ENCODE measurements at regions not wholly inside any gene's neighbourhood (a gene's known extent, or its start where the extent isn't known, plus 50 kb on each side); places are given as distances from the start of the nearest gene placed in this dataset.

DNA sequence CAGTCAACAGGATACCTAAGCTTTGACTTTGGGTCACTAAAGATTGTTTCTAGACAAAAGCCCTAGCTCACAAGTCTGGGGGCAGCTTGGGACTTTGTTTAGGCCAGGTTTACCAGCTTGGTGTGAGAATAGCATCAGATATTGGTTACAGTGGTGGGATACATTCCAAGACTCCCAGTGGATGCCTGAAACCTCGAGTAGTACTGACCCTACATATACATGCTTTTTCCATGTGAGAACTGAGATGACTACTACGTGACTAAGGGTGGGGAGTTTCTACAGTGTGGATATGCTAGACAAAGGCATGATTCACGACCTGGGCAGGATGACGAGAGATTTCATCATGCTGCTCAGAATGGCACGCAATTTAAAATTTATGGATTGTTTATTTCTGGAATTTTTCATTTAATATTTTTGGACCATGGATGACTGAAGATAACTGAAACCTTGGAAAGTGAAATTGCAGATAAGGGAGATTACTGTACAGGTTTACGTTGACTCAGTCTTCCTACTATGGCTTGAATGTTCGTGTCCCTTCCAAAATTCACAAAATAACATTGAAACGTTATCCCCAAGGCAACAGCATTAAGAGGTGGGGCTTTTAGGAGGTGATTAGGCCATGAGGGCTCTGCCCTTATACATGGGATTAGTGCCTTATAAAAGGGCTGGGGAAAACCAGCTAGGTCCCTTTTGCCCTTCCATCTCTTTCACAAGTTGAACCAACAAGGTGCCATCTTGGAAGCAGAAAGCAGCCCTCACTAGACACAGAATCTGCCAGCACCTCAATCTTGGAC, 50.2 kb upstream of the CTAGE1 start:
- DNase-seq, result no peak

DNA sequence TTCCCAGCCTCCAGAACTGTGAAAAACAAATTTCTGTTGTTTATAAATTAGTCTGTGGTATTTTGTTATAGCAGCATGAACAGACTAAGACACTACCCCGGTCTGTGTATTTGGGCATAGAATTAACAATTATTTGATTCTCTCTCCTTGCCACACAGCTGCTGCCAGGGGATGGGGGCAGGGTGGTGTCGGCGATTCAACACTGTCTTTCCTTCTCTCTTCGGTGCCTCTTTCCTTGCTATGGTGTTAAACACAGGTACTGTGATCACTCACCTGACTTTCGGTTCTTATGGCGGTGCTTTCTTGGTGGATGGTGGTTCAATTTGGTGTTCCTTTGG, 50.8 kb upstream of the CTAGE1 start:
- no peak for DNase-seq

DNA sequence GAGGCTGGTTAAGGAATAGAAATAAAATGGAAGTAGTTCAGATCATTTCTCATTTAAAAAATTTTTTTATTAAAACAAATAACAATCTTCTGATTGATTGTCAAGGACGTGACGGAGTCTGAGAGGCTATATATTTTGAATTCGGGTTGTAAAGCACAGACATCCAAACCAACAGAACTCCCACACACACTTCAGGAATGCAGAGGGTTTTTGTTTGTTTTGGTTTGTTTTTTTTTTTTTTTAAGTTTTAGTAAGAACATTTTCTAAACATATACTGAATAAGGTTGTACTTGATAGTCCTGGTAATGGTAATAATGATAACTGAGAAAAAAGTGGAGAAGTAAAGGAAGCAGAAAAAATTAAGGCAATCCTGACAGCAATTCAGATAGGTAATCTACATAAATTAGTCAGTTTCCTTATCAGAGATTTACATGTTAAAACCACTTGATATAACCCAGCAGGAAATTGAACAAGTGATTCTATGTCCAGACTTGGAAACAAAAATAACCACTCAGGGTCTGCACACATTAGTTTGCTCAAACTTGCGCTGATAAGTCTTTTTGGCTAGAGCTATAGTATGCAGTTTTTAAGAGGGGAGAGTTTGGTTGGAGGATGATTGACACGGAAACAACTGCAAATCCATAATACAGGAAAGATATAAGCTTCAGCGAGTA, 51.5 kb upstream of the CTAGE1 start:
- no peak for DNase-seq

DNA sequence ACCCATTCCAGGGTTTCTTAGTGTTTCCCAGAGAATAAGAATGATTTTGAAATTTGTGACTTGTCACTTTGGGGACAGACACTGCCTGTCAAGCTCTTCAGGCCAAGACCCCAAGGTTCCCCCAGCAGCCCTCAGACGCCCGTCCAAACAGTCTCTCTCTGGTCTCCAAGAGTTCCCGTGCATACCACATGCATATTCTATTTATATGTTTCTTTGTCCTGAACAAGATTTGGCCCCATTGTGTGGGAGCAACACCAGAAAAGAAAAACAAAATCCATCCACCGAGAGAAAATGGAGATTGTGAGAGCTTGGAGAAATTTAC, 52.2 kb upstream of the CTAGE1 start:
- DNase-seq, result no peak

DNA sequence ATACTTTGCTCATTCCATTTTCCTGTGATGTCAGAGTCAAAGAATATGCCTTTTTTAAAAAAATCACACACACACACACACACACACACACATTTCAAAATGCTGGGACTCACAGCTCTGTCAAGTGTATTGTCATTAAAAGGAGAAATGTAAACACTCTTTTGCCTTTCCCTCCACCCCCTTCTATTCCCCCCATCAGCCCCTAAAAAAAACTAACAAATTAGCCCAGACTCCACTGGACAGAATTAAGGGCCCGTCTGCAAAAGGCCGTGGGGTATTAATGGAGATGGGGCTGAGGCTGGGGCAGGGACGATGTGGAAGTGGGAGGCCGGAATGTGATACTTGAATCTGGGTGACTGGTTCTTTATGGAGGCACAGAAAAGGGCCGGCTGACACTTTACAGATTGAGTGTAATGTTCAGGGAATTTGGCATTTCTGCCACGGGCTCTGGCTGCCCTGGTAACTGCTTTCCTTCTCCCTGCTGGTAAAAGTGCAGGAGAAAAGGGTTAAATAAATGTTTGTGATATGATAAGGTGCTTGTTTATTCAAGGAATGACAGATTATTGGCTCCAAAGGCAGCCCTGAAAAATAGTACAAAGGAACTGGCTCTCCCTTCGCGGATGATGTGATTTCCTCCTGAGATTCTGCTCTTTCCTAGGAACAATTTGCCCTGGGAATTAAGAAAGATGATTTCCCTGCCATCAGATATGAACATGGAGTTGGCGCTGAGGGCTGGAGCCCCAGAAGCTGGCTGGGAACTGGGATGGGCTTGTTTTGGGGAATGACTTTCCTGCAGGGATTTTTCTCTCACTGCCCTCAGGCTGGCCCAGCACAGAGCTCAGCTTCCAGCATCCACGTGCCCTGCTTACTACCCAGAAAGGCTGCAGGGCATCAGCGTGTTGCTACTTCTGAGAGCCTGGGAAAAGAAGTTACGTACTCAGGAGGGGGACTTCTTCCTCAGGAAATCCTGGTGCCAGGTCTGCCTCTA, 52.8 kb upstream of the CTAGE1 start:
- no peak for DNase-seq

DNA sequence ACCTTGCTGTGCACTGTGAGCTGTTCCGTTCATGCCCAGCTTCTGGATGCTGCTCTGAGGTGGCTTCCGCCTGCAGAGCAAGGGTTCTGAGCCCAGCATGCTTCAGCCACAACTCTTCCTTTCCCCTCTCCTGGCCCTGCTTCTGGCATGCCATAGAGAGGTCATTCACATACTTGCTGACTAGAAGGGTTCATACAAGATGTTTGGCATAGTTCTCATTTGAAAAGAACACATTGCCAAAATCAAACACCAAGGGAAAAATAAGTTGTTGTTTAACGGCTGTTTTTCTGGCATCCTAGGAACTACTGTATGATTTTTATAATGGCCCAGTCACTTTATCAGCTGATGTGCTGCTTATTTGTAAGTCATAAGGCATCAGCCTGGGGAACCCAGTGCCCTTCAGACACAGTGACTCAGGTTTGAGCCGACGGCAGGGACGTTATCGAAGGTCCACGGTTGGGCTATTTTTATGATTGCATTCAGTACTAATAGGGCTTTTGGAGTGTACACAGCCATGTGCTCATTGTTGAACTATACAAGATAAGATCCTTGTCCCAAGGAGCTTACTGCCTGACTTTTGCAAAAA, 53.9 kb upstream of the CTAGE1 start:
- no peak for DNase-seq

DNA sequence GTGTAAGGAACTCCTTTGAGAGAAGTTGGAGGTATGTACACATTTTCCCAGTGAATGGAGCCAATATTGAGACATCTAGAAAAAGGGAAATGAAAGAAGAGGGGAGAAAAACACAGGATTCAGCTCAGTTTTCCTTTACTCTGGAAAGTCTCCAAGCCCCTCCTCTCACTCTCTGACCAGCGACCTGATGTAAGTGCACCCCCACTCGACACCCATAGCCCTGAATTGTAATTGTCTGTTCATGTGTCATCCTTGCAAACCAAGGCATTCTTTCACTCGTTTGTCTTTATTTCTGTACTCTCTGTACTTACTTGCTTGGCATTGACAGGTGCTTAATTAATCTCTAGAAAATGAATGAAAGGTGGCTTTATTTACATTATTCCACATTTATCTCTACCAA, 55.7 kb upstream of the CTAGE1 start:
- DNase-seq, result no peak

DNA sequence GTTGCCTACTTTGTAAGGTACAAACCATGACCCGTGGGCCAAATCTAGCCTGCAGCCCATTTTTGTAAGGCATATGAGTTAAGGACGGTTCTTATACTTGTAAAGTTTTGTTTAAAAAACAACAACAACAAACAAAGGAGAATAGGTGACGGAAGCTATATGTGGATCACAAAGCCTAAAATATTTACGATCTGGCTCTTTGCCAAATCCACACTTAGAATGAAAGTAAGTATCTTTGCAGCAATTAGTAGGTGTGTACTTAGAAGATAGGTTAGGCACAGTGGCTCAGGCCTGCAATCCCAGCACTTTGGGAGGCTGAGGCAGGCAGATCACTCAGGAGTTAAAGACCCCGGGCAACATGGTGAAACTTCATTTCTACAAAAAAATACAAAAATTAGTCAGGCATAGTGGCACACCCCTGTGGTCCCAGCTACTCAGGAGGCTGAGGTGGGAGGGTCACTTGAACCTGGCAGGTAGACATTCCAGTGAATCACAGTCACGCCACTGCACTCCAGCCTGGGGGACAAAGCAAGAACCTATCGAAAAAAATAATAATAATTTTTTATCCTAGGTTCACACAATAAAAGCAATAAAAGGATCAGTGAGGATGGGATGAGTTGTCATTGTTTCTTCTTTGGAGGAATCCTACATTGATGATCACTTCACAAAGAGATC, 57.8 kb upstream of the CTAGE1 start:
- DNase-seq, result no peak

DNA sequence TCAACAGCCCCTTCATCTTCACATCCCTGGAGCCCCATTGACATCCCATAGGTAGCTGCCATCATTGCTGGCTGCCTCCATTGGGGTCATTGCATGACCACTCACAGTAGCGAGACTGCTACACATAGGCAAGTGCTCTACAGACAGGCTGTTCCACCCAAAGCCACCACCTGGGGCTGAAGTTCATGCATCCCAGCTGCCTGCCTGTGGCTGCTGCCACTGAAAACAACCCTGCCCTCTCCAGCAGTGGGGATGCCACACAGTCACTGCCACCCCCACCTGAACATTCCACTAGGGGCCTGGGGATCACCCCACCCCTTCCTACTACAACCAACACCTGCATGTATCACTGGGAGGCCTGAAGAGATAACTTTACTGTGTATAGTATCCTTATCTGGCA, 59.5 kb upstream of the CTAGE1 start:
- no peak for DNase-seq

DNA sequence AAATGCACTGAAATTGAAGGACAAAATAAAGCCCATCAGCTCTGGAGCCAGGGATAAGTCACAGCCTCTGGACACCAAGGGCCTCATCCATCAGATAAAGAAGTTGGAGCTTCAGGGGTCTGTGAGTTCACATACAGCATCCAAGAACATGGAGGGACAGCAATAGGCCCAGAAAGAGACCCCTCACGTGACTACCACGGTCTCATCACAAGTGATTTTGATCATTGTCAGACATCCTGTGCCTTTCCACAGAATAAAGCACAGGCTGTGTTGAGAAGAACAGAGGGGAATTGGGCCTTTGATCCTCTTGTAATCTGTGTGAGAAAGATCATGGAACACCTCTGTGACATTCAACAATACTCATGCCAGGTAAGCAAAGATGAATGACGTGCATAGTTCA, 65.2 kb upstream of the CTAGE1 start:
- DNase-seq, result no peak

DNA sequence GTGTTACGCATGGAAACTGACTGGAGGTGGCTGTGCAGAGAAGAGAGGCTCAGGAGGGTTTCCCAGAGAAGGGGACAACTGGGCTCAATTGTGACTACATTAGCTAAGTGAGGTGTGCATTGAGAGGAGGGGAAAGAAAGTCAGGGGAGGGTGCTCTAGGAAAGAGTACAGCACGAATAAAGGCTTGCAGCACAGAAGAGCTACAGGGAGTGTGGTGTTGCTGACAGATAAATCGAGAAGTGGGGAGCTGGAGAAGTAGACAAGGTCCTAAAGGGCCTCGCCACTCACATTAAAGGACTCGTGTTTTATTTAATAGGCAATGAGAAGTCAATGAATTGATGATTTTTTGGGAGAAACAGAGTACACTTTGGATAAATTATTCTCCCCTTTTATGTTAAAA, 65.7 kb upstream of the CTAGE1 start:
- DNase-seq, result no peak

DNA sequence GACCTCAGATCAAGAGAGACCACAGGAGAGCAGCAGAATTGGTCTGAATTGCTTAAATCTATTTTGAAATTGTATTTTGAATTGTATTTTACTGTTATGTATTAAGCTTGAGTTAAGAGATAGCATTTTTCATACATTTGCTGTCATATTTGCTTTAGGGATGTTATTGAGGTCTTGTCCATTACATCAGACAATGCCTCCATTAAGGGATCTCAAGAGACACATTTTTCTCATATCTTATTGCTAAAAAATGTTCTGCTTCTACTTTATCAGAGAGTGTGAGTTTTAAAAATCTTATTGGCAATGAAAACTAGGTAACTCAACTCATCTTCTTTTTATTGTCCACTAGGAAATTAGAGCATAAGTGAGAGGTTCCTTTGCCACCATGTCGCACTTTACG, 66.8 kb upstream of the CTAGE1 start:
- no peak for DNase-seq

DNA sequence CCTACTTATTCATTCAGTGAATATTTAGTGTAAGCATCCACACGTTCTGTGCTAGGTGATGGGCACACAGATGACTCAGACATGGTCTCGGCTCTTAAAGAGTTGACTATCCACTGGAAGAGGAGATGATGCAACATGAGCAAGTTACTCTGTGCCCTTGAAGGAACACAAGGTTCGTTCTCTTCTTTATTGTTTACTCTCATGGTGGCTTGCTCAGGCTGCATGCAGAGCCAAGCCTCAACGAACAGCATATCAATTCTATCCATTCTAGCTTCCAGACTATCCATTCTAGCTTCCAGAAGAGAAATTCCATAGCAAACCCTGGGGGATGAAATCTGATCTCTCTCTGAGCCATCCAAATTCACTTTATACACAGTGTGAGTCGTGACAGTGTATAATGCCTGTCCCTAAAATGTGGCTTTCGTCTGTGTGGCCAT, 68.1 kb upstream of the CTAGE1 start:
- no peak for DNase-seq

DNA sequence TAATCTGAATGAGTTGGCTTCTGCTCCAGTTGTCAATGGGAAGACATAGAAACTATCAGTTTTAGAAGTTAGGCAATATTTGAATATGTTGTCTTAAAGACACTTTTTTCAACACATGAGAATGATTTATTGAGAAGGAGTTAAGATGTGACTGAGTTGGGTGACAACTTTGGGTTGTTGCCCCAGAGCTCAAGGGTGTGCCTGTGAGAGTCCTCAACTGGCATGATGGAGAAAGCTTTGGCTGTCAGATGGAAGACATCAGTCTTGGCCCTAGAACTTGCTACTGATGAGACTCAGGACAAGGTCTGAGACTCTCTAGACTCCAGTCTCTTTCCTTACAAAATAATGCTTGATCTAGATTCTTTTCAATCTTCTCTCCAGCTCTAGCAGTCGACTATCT, 69.0 kb upstream of the CTAGE1 start:
- no peak for DNase-seq

DNA sequence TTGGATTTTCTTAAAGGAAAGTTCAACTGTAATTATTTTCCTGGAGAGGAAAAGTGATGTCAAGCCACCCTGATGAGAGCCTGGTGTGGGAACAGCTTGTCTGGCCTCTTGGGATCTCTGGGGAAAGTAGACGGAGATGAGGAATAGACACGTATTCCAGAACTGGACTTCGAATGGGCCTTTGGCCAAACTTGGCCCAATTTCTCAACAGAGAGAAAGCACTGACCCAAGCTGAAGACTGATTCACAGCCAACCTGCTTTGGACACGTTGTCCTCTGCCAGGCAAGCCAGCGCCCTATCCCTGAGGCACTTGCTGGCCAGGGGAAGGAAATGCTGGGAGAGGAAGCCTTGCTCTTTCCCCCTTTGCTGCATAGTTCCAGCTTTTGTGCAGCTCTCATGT, 70.8 kb upstream of the CTAGE1 start:
- no peak for DNase-seq

DNA sequence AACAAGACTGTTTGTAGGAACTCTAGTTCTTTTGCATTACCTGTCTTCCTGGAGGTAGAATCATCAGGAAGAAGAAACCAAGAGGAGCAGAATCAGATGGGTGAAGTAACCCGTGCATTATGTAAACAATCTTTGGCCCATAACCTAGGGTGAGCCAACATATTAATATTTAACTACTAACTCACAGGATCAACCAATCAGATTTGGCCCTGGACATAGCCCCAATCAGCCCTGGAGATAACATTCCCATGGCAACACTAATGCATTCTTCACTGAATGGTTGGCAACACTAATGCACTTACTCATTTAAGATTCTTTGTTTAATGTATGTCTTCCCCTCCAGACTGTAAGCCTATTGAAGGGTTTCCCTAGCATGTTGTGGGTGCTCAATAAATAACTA, 72.0 kb upstream of the CTAGE1 start:
- no peak for DNase-seq

DNA sequence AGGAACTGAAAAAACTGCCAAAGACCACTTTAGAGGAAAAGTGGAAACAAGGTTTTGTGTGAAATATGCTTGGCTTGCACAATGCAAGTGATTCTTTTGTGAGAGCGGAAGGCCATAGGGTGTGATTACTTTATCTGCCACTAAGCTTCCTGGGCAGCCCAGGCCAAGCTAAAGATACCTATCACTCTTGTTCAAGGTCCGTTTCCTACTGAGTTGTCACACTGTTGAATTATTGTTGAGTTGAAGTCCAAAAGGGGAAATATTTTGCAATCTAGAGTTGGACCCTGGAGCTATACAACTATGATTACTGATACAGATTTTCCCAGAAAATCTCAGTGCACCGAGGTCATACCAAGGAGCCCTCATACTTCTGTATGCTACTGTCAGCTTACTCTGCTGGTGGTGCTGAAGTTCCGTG, 72.7 kb upstream of the CTAGE1 start:
- no peak for DNase-seq

DNA sequence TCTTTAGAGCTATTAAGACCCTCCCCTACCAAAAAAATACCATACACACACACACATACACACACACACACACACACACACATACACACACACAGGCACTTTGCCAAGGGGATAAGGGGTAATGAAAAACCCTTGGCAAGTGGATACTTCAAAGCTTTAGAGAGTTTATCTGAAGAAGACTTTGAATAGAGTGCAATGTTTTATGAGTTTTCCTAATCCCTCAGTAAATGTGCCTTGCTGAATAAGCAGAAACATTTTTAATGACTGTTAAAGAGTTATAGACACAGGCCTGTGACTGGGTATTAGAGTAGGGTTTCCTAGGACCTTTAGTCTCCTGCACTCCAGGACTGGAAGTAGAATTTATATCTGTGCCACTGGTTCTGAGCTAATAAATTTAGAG, 75.5 kb upstream of the CTAGE1 start:
- DNase-seq, result no peak

DNA sequence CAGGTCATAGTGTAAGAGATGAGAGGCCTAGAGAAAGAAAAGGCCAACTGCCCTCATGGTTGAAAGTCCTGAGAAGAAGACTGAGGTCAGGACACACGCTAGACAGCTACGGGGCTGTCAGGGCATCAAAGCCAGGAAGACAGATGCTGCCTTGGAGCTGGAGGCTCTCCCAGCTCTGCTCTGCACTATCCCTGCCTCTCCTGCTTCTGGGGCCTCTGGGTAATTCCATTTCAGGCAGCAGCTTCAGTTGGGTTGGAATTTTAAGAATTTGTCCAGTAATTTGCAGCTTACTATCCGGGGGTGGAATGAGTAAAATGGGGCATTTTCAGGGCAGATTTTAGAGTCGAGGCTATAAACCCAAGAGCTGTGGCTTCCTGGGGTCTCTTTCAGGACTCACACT, 76.2 kb upstream of the CTAGE1 start:
- DNase-seq, result no peak

DNA sequence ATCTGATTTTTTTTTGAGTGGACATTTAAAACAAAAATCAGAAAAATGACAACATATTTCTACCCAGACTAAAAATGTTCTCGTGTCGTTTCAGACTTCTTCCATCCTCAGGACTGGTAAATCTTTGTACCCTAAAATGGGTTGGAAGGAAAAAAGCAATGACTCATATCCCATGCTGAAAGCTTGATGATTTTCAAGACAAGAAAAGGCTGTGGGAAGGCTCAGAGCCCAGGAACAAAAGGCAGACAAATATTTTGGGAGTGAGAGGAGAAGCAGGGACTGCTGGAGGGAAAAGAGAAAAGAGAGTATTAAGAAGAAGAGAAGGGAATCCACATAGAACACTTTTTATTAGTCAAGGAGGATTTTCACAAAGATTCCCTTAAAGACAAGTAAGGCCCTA, 77.1 kb upstream of the CTAGE1 start:
- DNase-seq, result no peak

DNA sequence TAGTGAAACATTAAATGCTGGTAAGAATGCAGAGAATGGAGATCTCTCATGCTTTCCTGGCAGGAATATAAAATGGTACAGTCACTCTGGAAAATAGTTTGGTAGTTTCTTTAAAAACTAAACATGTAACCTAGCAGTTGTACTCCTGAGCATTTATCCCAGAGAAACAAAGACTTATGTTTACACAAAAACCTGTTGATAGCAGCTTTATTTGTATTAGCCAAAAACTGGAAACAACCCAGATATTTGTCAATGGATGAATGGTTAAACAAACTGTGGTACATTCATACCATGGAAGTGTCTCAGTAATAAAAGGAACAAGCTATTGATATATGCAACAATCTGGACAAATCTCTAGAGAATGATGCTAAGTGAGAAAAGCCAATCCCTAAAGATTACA, 81.7 kb upstream of the CTAGE1 start:
- no peak for DNase-seq

DNA sequence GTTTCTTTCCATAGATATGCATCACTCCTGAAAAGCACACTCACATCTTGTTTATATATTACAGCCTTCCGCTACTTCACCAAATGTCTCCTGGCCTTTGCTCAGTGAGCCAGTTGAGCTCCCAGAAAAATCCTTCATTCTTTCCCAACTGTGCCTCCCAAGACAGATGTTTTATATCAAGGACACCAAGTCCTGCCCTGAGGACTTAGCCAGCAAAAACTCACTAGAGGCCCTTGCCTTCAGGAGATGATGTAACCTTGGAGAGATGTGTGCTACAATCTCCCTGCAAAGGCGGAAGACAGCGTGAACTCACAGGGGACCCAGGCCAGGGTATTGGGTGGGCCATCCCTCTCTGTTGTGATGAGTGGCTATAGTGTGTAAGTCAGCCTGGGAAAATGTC, 86.1 kb upstream of the CTAGE1 start:
- no peak for DNase-seq

Data from GF-D8 (cell line).